22Rv1 (cell line): ENCODE measurements at regions not wholly inside any gene's neighbourhood (a gene's known extent, or its start where the extent isn't known, plus 50 kb on each side); places are given as distances from the start of the nearest gene placed in this dataset.

ENCODE experiments used
- ZFX ChIP-seq: fragments of 450-650 bp; IDR thresholded peaks from 2 replicates; pipeline ENCODE4 v1.6.1; 2017; ENCODE audit warnings: antibody characterized with exemption, borderline replicate concordance
- TF ChIP-seq, protein P1 (sequence below): fragments of 450-650 bp; IDR thresholded peaks from 2 replicates; pipeline ENCODE4 v1.5.1; 2017; ENCODE audit warnings: mild to moderate bottlenecking

DNA sequence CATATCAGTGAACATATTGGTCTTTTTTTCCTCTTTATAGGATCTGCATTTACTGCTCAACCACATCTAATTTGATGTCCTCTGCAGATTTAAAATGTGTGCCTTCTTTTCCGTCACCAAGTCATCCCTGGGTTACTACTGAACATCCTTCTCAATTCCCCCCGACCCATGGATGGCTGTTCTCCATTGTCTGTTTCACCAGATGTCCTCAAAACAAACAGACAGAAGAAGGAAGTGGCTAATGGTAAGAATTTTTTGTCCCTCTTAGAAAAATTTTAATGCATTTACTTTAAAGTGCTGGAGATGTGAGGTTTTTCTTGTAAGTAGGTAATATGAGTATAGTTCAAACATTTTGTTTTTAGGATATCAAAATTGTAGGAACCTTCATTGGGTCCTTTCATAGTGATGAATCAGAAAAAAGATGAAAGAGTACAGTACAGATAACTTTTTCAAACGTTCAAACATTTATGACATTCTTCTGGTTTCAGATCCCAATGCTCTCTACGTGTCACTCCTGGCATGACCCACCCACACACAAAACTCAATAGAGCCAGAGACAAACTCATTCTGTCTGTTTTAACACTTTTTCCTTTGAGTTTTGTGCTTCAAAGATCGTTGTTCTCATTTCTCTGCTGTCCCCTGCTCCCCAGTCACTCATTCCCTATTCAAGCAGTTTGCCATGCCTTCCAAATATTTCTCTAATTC lies 276.4 kb downstream of the PRL start:
- TF ChIP-seq, protein P1, sequence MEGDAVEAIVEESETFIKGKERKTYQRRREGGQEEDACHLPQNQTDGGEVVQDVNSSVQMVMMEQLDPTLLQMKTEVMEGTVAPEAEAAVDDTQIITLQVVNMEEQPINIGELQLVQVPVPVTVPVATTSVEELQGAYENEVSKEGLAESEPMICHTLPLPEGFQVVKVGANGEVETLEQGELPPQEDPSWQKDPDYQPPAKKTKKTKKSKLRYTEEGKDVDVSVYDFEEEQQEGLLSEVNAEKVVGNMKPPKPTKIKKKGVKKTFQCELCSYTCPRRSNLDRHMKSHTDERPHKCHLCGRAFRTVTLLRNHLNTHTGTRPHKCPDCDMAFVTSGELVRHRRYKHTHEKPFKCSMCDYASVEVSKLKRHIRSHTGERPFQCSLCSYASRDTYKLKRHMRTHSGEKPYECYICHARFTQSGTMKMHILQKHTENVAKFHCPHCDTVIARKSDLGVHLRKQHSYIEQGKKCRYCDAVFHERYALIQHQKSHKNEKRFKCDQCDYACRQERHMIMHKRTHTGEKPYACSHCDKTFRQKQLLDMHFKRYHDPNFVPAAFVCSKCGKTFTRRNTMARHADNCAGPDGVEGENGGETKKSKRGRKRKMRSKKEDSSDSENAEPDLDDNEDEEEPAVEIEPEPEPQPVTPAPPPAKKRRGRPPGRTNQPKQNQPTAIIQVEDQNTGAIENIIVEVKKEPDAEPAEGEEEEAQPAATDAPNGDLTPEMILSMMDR, result no peak
- TF ChIP-seq ZFX, result no peak
